PC-3 (cell line): ENCODE measurements at regions not wholly inside any gene's neighbourhood (a gene's known extent, or its start where the extent isn't known, plus 50 kb on each side); places are given as distances from the start of the nearest gene placed in this dataset.

ENCODE experiments used
- ATAC-seq: fragments of 200-7000 bp; cut with Tn5 transposase; 2 replicates; pipeline ENCODE4 v1.9.1; 2020; ENCODE audit warnings: mild to moderate bottlenecking, moderate library complexity
- BruUV-seq: library from RNA; stranded (reverse); fragments of 400-500 nt; replicated peaks from 2 replicates; lab custom pipeline; 2021; lab: Mats Ljungman, UMichigan
- CTCF ChIA-PET: fragments of 300-600 bp; sonication (Branson Sonifier 250); formaldehyde crosslinking; loops from one replicate; lab custom pipeline; 2022; ENCODE audit warnings: antibody characterized with exemption; lab: Charles Lee
- POLR2A ChIA-PET: fragments of 300-600 bp; sonication (Branson Sonifier 250); formaldehyde crosslinking; loops from one replicate; lab custom pipeline; 2022; ENCODE audit warnings: antibody characterized with exemption; ENCODE audit not compliant: unreplicated experiment; lab: Charles Lee
- DNase-seq: peaks from one replicate; pipeline ENCODE4 v3.0.0-alpha.2; 2015
- H2AFZ ChIP-seq: fragments of 300-600 bp; sonication (generic); 2 replicates; pipeline ENCODE4 v1.6.0; 2016; ENCODE audit warnings: antibody characterized with exemption, low read length
- H3F3A ChIP-seq: fragments of 300-600 bp; sonication (generic); one replicate; pipeline ENCODE4 v1.6.0; 2017; ENCODE audit warnings: antibody characterized with exemption, low read length, control low read depth, mild to moderate bottlenecking; ENCODE audit not compliant: unreplicated experiment
- H3K27ac ChIP-seq: fragments of 300-600 bp; sonication (generic); 2 replicates; pipeline ENCODE4 v1.5.1; 2016; ENCODE audit warnings: mild to moderate bottlenecking, low read length
- H3K27me3 ChIP-seq: fragments of 300-600 bp; sonication (generic); 2 replicates; pipeline ENCODE4 v1.6.1; 2016; ENCODE audit warnings: low read length, mixed read lengths
- H3K36me3 ChIP-seq: fragments of 300-600 bp; sonication (generic); 2 replicates; pipeline ENCODE4 v1.6.1; 2016; ENCODE audit warnings: low read depth, mixed run types, low read length, mixed read lengths
- H3K4me1 ChIP-seq: fragments of 300-600 bp; sonication (generic); 2 replicates; pipeline ENCODE4 v1.5.1; 2016; ENCODE audit warnings: low read length; ENCODE audit not compliant: insufficient read depth
- H3K4me2 ChIP-seq: fragments of 300-600 bp; sonication (generic); 2 replicates; pipeline ENCODE4 v1.6.0; 2016; ENCODE audit warnings: low read length
- H3K4me3 ChIP-seq: fragments of 300-600 bp; sonication (generic); 2 replicates; pipeline ENCODE4 v1.5.1; 2016; ENCODE audit warnings: mild to moderate bottlenecking, low read length, mixed read lengths
- H3K79me2 ChIP-seq: fragments of 300-600 bp; sonication (generic); 2 replicates; pipeline ENCODE4 v1.6.1; 2017; ENCODE audit warnings: low read length, mixed read lengths
- H3K9ac ChIP-seq: fragments of 300-600 bp; sonication (generic); 2 replicates; pipeline ENCODE4 v1.6.0; 2016; ENCODE audit warnings: mild to moderate bottlenecking, low read length
- H3K9me2 ChIP-seq: fragments of 300-600 bp; sonication (generic); replicated peaks from 2 replicates; pipeline ENCODE4 v1.6.1; 2016; ENCODE audit warnings: mixed run types, low read length, mixed read lengths
- H3K9me3 ChIP-seq: fragments of 300-600 bp; sonication (generic); 2 replicates; pipeline ENCODE4 v1.6.1; 2016; ENCODE audit warnings: low read length, mixed read lengths
- H4K20me1 ChIP-seq: fragments of 300-600 bp; sonication (generic); 2 replicates; pipeline ENCODE4 v1.6.1; 2016; ENCODE audit warnings: low read length, mixed read lengths
- CTCF ChIP-seq: fragments of 300-600 bp; sonication (generic); conservative IDR thresholded peaks from 2 replicates; pipeline ENCODE4 v1.5.1; 2017; ENCODE audit warnings: antibody characterized with exemption, low read depth, mild to moderate bottlenecking, low read length
- EZH2 ChIP-seq: fragments of 300-600 bp; sonication (generic); IDR thresholded peaks from one replicate; pipeline ENCODE4 v1.6.1; 2017; ENCODE audit warnings: antibody characterized with exemption, mild to moderate bottlenecking, low read length; ENCODE audit not compliant: unreplicated experiment
- EZH2phosphoT487 ChIP-seq: fragments of 300-600 bp; sonication (generic); IDR thresholded peaks from 2 replicates; pipeline ENCODE4 v1.6.1; 2018; ENCODE audit warnings: mild to moderate bottlenecking, antibody characterized with exemption, low read length, borderline replicate concordance
- intact Hi-C: fragments of 100-400 bp; cut with micrococcal nuclease; formaldehyde crosslinking; loops from 2 replicates; pipeline ENCODE4 v1.9.0; 2023

GRCh38 chr5:17067657-17068392, 131.7 kb upstream of the MYO10 start:
- H4K20me1 ChIP-seq, result no peaks in the 10 kb centered on the region
- peak overlapping the region; percentile 50 for H3K27ac ChIP-seq
- ChIA-PET CTCF (interaction anchor here (0.6 to 1.0 kb wide), 3 partner anchors 65 to 276 kb away, joined by 5 to 9 read pairs (median 7); no protein-coding TSS in a partner anchor), POLR2A (interaction anchor here (0.6 kb wide), 2 partner anchors 23 to 86 kb away, joined by 17 to 33 read pairs; no protein-coding TSS in a partner anchor)
- H3K9me3 ChIP-seq, result no peaks in the 10 kb centered on the region
- H3K27me3 ChIP-seq, result no peaks in the 10 kb centered on the region
- no peak overlapping the region for H2AFZ ChIP-seq
- peaks cover 27% of the 10 kb centered on the region for H3K4me1 ChIP-seq
- H3K9ac ChIP-seq, result peak overlapping the region; percentile 10; the same call in 1 of the 2 replicates
- peak; percentile 87 for ATAC-seq
- H3K79me2 ChIP-seq, result no peaks in the 10 kb centered on the region
- peak; percentile 90 for DNase-seq
- peak overlapping the region; percentile 12 for H3K4me2 ChIP-seq
- intact Hi-C loops, result no loop called here
- H3F3A ChIP-seq, result no peaks in the 10 kb centered on the region
- no TSS peak for BruUV-seq
- no peaks in the 10 kb centered on the region for H3K9me2 ChIP-seq
- TF ChIP-seq CTCF (no peak), EZH2 (no peak), EZH2phosphoT487 (no peak)
- H3K4me3 ChIP-seq, result no peak overlapping the region
- no peaks in the 10 kb centered on the region for H3K36me3 ChIP-seq

- peak overlapping the region; percentile 12 for H3K27ac ChIP-seq
- ATAC-seq (peak; percentile 48), DNase-seq (peak; percentile 97)
- no peaks in the 10 kb centered on the region for H3K27me3 ChIP-seq
- H3K36me3 ChIP-seq, result no peaks in the 10 kb centered on the region
- TF ChIP-seq EZH2phosphoT487, result no peak
- TF ChIP-seq CTCF, result no peak
- no peak for TF ChIP-seq EZH2
- ChIA-PET CTCF (no interaction called here), POLR2A (no interaction called here)
- H3K79me2 ChIP-seq, result no peaks in the 10 kb centered on the region
- intact Hi-C loops, result no loop called here
- H3F3A ChIP-seq, result no peaks in the 10 kb centered on the region
- no peak overlapping the region for H3K9ac ChIP-seq
- no peaks in the 10 kb centered on the region for H3K9me2 ChIP-seq
- H3K9me3 ChIP-seq, result no peaks in the 10 kb centered on the region
- no TSS peak for BruUV-seq
- H2AFZ ChIP-seq, result 0 out of 2 replicates have a peak overlapping the region, but pooled peaks have one; percentile 0
- H3K4me2 ChIP-seq, result peak overlapping the region; percentile 21
- H3K4me3 ChIP-seq, result no peak overlapping the region
- H3K4me1 ChIP-seq, result peaks cover 27% of the 10 kb centered on the region
- H4K20me1 ChIP-seq, result no peaks in the 10 kb centered on the region
These were observed 134.0 kb upstream of the MYO10 start for GRCh38 chr5:17069995-17070511.

- ATAC-seq (no peak), DNase-seq (peak; percentile 34)
- no peaks in the 10 kb centered on the region for H4K20me1 ChIP-seq
- H3K27ac ChIP-seq, result peak overlapping the region; percentile 12
- CTCF ChIA-PET, result no interaction called here
- no TSS peak for BruUV-seq
- no peak overlapping the region; the same call in 1 of the 2 replicates for H3K4me2 ChIP-seq
- no peaks in the 10 kb centered on the region for H3K9me2 ChIP-seq
- POLR2A ChIA-PET, result no interaction called here
- no peaks in the 10 kb centered on the region for H3K79me2 ChIP-seq
- no peaks in the 10 kb centered on the region for H3K27me3 ChIP-seq
- peaks cover 27% of the 10 kb centered on the region for H3K4me1 ChIP-seq
- H3F3A ChIP-seq, result no peaks in the 10 kb centered on the region
- TF ChIP-seq EZH2phosphoT487 (no peak), EZH2 (no peak), CTCF (no peak)
- no peak overlapping the region for H3K4me3 ChIP-seq
- no peak overlapping the region for H2AFZ ChIP-seq
- no peaks in the 10 kb centered on the region for H3K9me3 ChIP-seq
- intact Hi-C loops, result no loop called here
- no peak overlapping the region for H3K9ac ChIP-seq
- H3K36me3 ChIP-seq, result no peaks in the 10 kb centered on the region
These were observed 134.6 kb upstream of the MYO10 start for GRCh38 chr5:17070647-17071046.
